ENCODE measurements at regions not wholly inside any gene's neighbourhood (a gene's known extent, or its start where the extent isn't known, plus 50 kb on each side); places are given as distances from the start of the nearest gene placed in this dataset.
A peak's percentile ranks its signal among the peaks of the same experiment; 100 is the strongest.

DNA sequence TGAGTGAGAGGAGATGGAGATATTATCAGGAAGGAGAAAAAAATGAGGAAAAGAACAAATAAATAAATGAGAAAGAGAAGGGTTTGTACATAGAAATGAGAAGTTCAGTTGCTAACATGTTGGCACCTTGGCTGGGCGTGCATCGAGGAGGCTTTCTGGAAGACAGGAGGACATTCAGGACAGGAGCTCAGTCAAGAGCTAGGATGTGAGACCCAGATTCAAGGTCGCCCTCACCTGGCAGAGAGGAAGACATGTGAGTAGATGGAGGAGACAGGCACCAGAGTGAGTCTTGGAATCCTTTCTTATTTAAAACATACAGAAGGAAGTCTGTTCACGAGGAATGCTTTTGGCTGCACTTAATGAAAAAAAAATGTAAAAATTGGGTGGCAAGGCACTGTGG, 640.9 kb downstream of the NPHP4 start:
- no peak overlapping the region for H3K4me3 ChIP-seq (ENCODE audit: low read depth, poor library complexity, severe bottlenecking)
- 65 to 66% methylated on average over 4 of the region's 4 CpGs for WGBS, 2 donors
- TF ChIP-seq POLR2A (IDR thresholded peaks at IDR 0.05): no peak
- TF ChIP-seq, protein P1, sequence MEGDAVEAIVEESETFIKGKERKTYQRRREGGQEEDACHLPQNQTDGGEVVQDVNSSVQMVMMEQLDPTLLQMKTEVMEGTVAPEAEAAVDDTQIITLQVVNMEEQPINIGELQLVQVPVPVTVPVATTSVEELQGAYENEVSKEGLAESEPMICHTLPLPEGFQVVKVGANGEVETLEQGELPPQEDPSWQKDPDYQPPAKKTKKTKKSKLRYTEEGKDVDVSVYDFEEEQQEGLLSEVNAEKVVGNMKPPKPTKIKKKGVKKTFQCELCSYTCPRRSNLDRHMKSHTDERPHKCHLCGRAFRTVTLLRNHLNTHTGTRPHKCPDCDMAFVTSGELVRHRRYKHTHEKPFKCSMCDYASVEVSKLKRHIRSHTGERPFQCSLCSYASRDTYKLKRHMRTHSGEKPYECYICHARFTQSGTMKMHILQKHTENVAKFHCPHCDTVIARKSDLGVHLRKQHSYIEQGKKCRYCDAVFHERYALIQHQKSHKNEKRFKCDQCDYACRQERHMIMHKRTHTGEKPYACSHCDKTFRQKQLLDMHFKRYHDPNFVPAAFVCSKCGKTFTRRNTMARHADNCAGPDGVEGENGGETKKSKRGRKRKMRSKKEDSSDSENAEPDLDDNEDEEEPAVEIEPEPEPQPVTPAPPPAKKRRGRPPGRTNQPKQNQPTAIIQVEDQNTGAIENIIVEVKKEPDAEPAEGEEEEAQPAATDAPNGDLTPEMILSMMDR (IDR thresholded peaks at IDR 0.05): no peak
- DNase-seq (ENCODE audit: low spot score in 2 of 2): peak in 1 of 2 donors; percentile 53
- intact Hi-C loops (cut with DNase I; ENCODE audit: low total_unique reads): no loop called here

DNA sequence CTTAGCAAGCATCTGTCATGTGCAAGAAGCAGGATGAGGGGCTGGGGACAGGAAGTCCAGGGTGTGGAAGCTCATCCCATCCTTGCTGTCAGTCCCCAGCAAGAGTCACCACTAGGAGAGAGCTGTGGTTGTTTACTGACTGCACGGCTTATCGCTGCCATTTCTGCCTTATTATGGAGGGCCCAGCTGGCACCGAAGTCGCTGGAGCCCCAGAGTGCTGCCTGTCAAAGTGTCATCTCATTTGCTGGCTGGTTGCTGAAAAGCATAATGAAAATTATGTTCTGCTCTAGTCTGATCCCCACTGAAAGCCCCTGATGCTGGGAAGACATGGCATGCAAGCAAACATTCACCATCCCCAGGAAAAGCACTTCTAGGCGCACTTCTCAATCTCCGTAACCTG, 642.7 kb downstream of the NPHP4 start:
- DNase-seq (ENCODE audit: low spot score in 2 of 2): peak in 1 of 2 donors; percentile 64
- intact Hi-C loops (cut with DNase I; ENCODE audit: low total_unique reads): no loop called here
- H3K4me3 ChIP-seq (ENCODE audit: low read depth, poor library complexity, severe bottlenecking): no peak overlapping the region
- 79 to 86% methylated on average over 6 of the region's 6 CpGs for WGBS, 2 donors
- TF ChIP-seq, protein P1 (IDR thresholded peaks at IDR 0.05): no peak
- TF ChIP-seq POLR2A (IDR thresholded peaks at IDR 0.05): no peak

DNA sequence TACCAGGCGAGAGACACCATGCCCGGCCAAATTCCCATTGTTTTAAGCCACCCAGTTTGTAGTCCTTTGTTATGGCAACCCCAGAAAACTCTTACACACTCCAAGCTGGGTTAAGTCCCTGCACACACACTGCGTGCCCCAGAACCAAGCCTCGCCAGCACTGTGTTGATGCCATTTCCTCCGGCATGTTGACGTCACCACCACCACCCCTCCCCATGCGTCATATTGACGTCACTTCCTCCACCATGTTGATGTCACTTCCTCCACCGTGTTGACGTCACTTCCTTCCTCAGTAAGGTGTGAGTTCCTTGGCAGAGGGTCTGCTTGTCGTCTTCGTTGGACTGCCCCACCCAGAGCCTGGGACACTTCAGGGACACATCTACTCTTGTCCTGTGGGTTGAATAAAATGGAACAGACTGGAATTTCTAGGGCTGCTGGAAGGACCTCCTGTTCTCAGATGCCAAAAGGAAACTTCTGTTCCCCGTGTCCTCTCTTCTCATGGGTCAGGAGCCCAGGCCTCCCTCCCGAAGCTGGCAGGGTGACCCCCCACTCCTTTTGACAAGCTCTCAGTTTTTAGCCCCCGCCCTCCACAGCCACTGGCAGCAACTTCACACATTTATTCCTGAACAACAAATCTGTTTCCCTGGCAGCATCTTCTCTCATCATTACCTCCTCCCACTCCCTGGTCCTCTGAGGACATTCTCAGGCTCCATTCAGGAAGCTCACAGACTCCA, 643.3 kb downstream of the NPHP4 start:
- DNase-seq (ENCODE audit: low spot score in 2 of 2): peak in 1 of 2 donors; percentile 70
- no peak overlapping the region for H3K4me3 ChIP-seq (ENCODE audit: low read depth, poor library complexity, severe bottlenecking)
- WGBS, 2 donors: 82 to 85% methylated on average over 15 of the region's 15 CpGs
- TF ChIP-seq, protein P1 (IDR thresholded peaks at IDR 0.05): no peak
- no peak for TF ChIP-seq POLR2A (IDR thresholded peaks at IDR 0.05)
- intact Hi-C loops (cut with DNase I; ENCODE audit: low total_unique reads): no loop called here

DNA sequence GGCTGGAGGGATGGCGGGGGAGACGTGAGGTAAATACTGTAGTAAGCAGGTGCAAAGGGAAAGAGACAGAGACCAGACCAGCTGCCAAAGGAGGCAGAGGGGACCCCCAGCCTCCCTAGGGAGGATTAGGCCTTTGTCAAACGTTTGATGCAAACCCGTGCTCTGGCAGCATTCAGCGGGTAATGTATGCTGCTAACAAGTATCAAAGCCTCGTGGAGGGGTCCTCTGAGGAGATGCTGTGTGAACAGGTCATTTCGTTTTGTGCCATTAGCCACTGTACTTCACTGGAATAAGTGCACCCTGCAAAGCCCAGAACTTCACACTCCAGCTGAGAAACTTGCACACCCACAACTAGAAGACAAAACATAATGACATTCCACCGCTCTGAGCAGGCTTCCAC, 644.5 kb downstream of the NPHP4 start:
- intact Hi-C loops (cut with DNase I; ENCODE audit: low total_unique reads): no loop called here
- 74 to 78% methylated on average over 8 of the region's 8 CpGs for WGBS, 2 donors

DNA sequence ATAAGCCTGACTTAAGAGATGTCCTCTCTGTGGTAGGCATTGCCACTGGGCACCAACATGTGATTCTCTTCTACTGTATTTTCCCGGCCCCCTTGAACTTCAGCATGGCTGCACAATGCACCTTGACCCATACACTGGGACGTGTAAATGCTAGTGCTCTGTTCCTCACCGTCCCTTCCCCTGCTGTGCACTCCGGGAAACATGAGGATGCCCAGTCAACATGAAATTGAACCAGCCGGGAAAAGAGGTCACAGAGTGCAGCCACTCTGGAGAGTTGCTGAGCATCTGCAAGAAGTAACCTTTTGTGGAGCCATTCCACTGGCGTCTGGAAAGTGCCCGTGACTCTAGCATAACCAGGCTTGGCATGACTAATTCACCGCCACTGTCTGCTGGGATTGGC, 646.7 kb downstream of the NPHP4 start:
- TF ChIP-seq, protein P1 (IDR thresholded peaks at IDR 0.05): no peak
- no peak for TF ChIP-seq POLR2A (IDR thresholded peaks at IDR 0.05)
- peak in 1 of 2 donors; percentile 68 for DNase-seq (ENCODE audit: low spot score in 2 of 2)
- intact Hi-C loops (cut with DNase I; ENCODE audit: low total_unique reads): no loop called here
- no peak overlapping the region for H3K4me3 ChIP-seq (ENCODE audit: low read depth, poor library complexity, severe bottlenecking)
- WGBS, 2 donors: 77 to 84% methylated on average over 8 of the region's 8 CpGs

More for the DNA sequence above, 644.5 kb downstream of the NPHP4 start:
- no peak overlapping the region for H3K4me3 ChIP-seq (ENCODE audit: low read depth, poor library complexity, severe bottlenecking)
- TF ChIP-seq POLR2A (IDR thresholded peaks at IDR 0.05): no peak
- TF ChIP-seq, protein P1 (IDR thresholded peaks at IDR 0.05): no peak
- peak in 1 of 2 donors; percentile 56 for DNase-seq (ENCODE audit: low spot score in 2 of 2)

All from lower leg skin (tissue), 4 donors.